GM19395 (cell line): ENCODE measurements at regions not wholly inside any gene's neighbourhood (a gene's known extent, or its start where the extent isn't known, plus 50 kb on each side); places are given as distances from the start of the nearest gene placed in this dataset.

Source experiments
- ATAC-seq: cut with Tn5 transposase; IDR thresholded peaks from one replicate; pipeline ENCODE4 v1.9.1; 2021; ENCODE audit warnings: mild to moderate bottlenecking, moderate library complexity; ENCODE audit not compliant: unreplicated experiment

DNA sequence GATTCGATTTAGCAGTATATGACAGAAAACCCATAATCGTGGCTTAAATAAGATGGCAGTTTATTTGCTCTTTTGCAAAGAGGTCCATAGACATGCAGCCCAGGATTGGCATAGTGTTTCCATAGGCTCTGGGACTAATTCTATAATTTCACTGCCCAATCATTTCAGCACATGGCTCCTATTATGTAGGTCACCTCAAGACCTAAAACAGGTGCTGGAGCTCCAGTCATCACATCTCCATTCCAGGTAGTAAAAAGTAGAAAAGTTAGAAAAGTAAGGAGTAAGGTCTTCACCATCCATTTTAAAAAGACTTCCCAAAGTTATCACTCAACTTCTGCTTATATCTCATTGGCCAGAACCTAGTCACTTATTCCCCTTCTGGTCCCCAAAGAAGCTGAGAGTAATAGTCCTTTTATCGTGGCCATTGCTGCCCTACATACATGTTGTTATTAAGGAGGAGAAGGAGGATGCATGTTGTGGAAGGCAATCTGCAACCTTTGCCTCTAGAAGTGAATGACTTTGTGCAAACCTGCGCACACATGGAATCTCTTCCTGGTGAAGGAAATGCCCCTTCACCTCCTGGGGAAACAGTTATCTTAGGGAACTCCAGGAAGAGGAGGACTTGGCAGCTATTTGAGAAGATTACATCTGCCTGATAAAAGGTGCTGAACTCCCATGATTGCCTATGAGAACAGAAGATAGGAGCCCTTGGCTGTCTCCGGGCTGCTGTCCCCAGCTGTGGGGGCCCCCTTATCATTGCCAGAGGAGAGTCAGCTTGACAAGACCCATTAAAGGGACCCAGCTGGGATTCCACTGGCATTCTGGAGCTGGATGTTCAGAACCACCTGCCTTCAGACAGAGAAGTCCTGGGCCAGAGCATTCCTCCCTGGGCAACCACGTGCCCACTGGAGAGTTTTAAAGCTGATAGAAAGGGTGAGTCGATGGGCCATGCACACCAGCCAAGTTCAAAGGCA lies 330.6 kb upstream of the ZMIZ1 start:
- ATAC-seq = no peak

- no peak for ATAC-seq
These were observed 329.9 kb upstream of the ZMIZ1 start for GRCh38 chr10:78738861-78739260.

- ATAC-seq = no peak
These were observed 329.2 kb upstream of the ZMIZ1 start for GRCh38 chr10:78739444-78740053.

GRCh38 chr10:78740976-78741915 lies 327.5 kb upstream of the ZMIZ1 start:
- no peak for ATAC-seq

DNA sequence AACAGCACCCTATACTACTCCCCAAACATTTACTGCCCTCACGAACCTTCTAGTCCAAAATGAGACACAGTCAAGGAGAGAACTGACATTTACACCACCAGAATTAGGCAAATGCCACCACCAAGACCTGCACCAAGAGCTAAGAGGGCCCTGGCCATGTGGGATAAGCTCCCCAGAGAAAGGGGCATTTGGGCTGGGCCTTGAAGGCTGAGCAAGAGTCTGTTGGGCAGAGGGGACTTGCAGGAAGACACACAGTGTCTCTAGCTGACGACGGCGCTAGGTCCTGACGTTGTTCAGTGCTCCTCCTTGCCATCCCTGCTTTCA lies 326.4 kb upstream of the ZMIZ1 start:
- no peak for ATAC-seq

- ATAC-seq = no peak
These were observed 325.8 kb upstream of the ZMIZ1 start for GRCh38 chr10:78742730-78743615.

DNA sequence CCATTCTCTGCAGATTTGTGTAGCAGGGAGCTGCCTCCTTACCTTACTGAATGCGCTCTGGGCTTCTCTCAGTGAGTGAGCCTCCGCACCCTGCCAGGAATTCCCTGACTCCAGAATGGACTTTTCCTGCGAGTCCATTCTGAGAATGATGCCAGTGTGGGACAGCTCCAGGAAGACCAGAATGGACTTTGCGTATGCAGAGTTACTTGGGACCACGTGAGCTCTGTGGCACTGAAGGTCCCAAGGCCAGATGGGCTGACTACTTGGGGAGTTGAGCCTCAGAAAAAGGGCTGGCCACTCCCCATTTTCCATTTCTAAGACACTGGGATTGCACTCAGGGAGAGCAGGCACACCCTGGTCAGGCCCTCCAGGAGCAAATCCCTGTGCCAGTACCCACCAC lies 324.7 kb upstream of the ZMIZ1 start:
- ATAC-seq = no peak

- no peak for ATAC-seq
These were observed 324.2 kb upstream of the ZMIZ1 start for GRCh38 chr10:78744491-78745090.

GRCh38 chr10:78745441-78745840 lies 323.3 kb upstream of the ZMIZ1 start:
- no peak for ATAC-seq

DNA sequence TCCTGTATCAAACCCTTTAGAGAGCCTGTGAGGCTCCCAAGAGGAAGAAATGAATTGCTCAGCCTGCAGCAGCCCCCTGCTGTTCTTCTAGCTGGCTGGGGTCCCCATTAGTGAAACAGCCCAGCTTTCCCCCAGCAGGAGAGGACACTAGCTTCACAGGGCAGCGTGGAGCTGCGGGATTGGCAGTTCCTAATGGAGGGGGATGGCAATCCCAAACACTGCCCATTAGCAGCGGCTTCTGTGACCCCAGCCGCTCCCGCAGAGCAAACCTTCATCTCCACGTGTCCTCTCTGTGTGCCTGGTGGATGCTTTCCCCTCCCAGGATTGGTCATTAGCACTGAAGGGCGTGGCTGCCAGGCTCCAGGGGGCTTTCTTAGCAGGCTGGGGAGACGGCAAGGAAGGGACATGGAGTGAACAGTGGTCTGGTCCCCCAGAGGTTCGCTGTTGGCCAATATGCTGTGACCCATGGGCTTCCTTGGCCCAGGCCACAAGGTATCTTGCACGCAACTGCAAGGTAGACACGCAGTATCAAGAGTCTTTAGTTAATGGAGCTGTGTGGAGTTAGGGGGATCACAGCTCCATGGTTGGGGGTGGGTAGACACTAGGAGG lies 322.5 kb upstream of the ZMIZ1 start:
- ATAC-seq = no peak

- no peak for ATAC-seq
These were observed 321.1 kb upstream of the ZMIZ1 start for GRCh38 chr10:78747401-78748234.

DNA sequence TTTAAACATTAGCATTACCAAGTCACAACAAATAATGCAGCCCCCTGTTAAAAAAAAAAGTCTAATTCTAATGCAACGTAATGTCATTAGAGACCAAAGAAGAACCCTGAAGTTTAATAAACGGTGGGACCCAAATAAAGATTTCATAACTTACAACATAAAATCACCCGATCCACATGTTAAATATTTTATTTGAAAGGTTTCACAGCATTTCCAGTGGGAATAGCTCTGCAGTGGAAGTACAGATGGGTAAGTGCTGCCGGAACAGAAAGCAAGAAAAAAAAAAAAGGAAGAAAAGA lies 320.6 kb upstream of the ZMIZ1 start:
- no peak for ATAC-seq

DNA sequence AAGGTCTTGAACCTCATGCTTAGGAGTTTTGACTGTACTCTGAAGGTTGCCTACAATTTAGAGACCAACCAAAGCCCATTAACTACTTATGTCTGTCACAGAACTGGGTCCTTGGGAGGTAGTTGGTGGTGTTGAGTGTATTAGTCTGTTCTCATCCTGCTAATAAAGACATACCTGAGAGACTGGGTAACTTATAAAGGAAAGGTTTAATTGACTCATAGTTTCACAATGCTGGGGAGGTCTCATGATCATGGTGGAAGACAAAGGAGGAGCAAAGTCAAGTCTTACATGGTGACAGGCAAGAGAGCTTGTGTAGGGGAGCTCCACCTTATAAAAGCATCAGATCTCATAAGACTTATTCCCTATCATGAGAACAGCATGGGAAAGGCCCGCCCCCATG lies 319.6 kb upstream of the ZMIZ1 start:
- no peak for ATAC-seq

DNA sequence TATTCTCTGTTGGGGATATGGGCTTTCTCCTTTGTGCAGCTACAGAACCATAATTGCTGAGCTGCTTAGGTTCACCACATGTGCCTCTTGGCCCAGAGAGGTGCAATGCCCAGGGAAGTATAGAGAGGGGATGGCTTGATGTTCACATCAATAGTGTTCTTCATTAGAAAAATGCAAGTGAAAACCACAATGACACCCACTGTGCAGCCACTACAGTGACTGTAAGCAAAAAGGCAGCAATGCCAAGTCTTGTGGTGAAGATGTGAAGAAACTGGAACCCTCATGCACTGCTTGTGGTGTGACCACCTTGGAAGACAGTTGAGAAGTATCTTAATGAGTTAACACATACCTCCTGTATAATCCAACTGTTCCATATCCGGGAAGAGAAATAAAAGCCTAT lies 318.9 kb upstream of the ZMIZ1 start:
- ATAC-seq = no peak

DNA sequence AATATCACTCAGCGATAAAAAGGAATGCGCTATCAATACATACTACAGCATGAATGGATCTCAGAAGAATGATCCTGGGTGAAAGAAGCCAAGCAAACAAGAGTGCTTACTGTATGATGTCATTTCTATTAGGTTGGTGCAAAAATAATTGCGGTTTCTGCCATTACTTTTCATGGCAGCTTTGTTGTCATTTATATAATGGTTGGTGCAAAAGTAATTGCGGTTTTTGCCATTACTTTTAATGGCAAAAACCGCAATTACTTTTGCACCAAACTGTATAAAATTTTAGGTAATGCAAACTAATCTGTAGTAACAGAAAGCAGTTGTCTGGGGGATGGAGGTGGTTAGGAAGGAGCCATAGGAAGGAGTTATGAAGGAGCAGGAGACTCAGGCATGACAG lies 318.3 kb upstream of the ZMIZ1 start:
- no peak for ATAC-seq

DNA sequence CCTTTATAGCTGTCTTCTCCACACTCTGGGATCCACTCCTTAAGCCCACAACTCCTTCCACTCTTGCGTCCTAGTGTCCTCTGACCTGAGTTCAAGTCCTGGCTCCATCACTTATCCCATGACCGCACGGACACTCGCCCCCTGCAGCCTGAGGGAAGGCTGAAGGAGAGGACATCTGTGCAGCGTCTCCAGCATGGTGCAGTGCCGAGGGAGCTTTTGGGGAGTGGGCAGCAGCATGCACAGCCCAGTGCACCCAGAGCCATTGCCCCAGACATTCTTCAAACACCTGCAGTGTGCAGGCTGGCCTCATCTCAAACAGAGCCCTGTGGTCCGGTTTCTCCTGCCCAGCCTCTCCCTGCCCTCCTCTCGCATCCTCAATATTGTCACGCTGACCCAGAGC lies 317.1 kb upstream of the ZMIZ1 start:
- ATAC-seq = no peak

DNA sequence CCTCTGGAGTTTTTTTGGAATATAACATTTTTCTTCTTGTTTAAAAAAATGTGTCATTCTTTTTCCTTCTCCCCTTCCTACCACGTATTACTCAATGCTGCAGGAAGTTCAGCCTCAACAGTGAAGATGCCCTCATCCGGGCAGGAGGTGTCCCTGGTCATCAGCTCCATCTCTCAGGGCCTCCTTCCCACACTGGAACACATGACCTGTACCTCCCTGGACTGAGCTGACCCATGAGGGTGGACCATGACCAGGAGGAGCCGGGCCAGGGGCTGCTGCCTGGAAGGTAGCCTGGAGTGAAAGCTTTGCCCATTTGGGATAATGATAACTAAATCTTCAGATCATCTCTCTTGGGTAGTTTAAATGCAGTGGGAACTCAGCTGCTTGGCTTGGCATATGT lies 316.5 kb upstream of the ZMIZ1 start:
- ATAC-seq = no peak

- ATAC-seq = no peak
These were observed 316.1 kb upstream of the ZMIZ1 start for GRCh38 chr10:78752708-78753107.
